Middle frontal gyrus (tissue), 1 donor: ENCODE measurements at regions not wholly inside any gene's neighbourhood (a gene's known extent, or its start where the extent isn't known, plus 50 kb on each side); places are given as distances from the start of the nearest gene placed in this dataset.
"Not testable (repeated sequence)": the region's sequence is repeated elsewhere in the genome, so short reads cannot be mapped to it uniquely, and the experiment has no call there.

Experiments
- DNase-seq: peaks from one replicate; pipeline ENCODE4 v3.0.0-alpha.2; 2015; ENCODE audit warnings: low spot score; ENCODE audit errors: extremely low spot score

- DNase-seq = no peak
Observed at GRCh38 chr2:36302911-36303310, 52.7 kb upstream of the CRIM1 start.

- DNase-seq = no peak
Observed at GRCh38 chr2:36301843-36302242, 53.7 kb upstream of the CRIM1 start.

- no peak for DNase-seq
Observed at GRCh38 chr2:36300697-36301096, 54.9 kb upstream of the CRIM1 start.

- no peak for DNase-seq
Observed at GRCh38 chr2:36296798-36297197, 58.8 kb upstream of the CRIM1 start.

- DNase-seq = no peak
Observed at GRCh38 chr2:36294316-36294721, 61.3 kb upstream of the CRIM1 start.

- DNase-seq = no peak
Observed at GRCh38 chr2:36290306-36290856, 65.2 kb upstream of the CRIM1 start.

DNA sequence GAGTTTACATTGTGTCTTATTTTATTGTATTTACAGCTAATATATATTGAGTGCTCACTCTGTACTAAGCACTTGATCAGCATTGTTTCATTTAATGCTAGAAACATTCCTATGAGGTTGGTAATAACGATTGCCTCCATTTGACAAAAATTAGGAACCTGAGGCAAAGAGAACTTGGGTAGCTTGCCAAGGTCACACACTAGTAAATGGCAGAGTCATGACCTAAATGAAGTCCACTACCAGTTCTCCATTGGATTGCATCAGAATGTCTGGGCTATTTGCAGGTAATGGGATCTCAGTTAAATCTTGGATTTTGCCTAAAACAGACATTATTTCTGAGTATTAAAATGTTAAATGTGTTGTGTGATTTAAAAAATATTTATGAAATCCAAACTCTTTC is 65.8 kb upstream of the CRIM1 start:
- DNase-seq = no peak

- DNase-seq = no peak
Observed at GRCh38 chr2:36287363-36288275, 68.0 kb upstream of the CRIM1 start.

GRCh38 chr2:36279506-36279905 is 76.1 kb upstream of the CRIM1 start:
- DNase-seq = not testable (repeated sequence)

- no peak for DNase-seq
Observed at GRCh38 chr2:36277881-36278523, 77.6 kb upstream of the CRIM1 start.

DNA sequence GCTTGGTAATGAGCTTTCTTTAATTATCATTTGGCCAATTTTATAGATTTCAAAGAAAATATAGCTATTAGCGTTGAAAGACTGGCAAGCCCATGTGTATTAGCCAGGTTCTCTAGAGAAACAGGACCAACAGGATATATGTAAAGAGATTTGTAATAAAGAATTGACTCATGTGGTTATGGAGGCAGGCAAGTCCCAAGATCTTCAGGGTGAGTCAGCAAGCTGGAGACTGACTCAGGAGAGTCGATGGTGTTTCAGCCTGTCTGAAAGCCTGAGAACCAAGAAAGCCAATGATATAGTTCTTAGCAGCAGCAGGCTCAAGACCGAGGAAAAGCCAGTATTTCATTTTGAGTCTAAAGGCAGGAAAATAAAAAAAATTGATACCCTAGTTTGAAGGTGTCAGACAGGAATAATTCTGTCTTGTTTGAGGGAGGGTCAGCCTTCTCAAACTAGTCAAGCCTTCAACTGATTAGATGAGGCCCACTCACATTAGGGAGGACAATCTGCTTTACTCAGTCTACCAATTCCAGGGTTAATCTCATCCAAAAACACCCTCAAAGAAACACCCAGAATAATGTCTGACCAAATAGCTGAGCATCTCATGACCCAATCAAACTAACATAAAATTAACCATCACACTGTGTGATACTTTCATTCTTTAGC is 78.3 kb upstream of the CRIM1 start:
- DNase-seq = no peak

DNA sequence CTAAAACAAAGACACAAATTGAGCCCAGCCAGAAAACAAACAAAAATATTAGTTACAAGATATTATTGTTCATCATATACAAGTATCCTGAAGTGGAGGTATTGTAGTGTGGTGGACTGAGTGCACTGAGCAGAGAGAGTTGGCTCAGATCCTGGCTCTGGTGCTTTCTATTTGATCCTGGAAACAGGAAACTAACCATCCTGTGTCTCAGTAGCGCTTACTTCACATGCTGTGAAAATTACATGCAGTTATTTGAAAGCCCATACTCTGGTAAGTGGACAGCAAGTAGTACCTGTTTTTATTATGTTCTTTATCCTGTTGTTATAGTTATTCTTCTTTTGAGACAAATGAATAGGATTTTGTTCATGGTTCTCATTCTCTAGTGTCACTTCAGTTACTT is 84.3 kb upstream of the CRIM1 start:
- no peak for DNase-seq

DNA sequence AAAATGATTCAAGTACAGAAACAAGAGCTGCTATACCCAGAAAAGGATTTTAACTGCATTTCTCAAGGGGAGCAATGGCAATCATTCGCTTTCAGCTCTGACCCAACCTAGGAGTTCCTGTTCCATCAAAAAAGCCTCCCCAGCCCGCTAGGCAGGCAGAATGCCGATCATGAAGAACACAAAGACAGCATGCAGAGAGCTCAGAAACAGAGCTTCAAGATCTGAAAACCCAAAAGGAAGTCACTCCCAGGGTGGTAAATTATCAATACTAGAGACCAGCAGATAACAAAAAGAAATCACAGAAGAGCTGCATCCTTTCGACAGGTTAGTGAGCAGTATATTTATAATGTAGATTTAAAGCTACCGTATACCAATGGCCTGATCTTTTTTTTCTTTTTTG is 84.8 kb upstream of the CRIM1 start:
- DNase-seq = no peak

- no peak for DNase-seq
Observed at GRCh38 chr2:36267194-36267593, 88.4 kb upstream of the CRIM1 start.

GRCh38 chr2:36266536-36267121 is 88.9 kb upstream of the CRIM1 start:
- DNase-seq = no peak

GRCh38 chr2:36262581-36262980 is 93.0 kb upstream of the CRIM1 start:
- DNase-seq = no peak

- no peak for DNase-seq
Observed at GRCh38 chr2:36255863-36256262, 99.7 kb upstream of the CRIM1 start.

DNA sequence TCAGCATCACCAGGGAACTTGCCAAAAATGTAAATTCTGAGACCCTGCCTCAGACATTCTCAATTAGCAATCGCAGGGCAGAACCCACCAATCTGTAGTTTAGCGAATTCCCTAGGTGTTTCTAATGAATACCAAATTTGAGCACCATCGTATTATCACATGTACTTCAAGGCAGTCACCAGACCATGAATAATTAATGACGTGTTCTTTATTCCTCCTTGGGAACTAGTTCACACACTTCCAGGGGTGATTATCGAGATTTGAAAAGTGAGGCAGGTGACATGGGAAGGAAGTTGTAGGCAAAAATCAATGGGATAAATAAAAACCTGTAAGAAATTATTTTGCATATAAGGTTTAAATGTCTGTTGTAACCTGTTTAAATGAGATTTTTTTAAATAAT is 102.5 kb upstream of the CRIM1 start:
- DNase-seq = no peak

DNA sequence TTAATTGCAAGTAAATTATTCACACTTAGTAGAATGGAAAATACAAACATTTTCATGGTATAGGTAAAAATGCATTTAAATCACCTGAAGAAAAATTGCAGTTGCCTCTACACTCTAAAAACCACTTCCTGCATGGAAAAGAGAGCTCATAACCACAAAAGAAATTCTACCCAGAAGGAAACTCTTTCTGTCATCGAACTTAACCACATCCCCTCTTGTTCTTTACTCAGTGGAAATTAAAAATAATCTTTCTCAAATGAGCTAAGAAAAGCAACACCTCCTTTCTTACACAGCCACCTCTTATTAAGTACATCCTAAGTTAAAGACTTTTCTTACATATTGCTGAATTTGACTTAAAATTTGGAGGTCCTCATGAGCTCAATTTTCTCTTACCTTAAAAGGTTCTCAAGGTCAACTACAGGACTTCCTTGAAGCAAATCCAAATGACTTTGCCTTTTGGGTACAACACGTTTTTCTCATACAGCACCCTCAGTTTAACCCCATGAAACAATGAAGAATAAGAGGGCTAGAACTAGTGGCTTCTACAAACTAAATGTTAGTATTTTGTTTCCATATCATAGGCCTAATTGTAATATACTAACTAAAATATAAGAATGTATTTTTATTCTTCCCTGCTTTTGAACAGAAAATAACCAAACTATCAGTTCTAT is 109.1 kb upstream of the CRIM1 start:
- no peak for DNase-seq

- DNase-seq = no peak
Observed at GRCh38 chr2:36245651-36246050, 109.9 kb upstream of the CRIM1 start.

DNA sequence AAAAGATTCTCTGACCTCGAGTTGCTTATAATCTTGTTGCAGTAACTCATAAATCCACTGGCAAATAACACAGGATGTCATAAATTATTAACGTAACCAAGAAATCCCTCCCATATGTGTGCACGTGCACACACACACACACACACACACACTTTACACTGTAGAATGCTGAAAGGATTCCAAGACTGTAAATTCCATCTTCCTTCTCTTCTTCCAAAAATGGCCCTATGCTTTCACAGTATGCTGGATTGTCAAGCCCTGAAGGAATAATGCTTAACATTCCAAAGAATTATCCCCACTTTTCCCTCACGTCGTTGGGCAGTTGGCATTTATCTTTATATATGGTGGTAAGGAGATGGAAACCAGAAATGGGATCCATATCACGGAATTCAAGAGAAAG is 117.5 kb upstream of the CRIM1 start:
- no peak for DNase-seq
